ENCODE measurements at regions not wholly inside any gene's neighbourhood (a gene's known extent, or its start where the extent isn't known, plus 50 kb on each side); places are given as distances from the start of the nearest gene placed in this dataset.

GRCh38 chr20:52461582-52461981, 270.0 kb upstream of the ZFP64 start:
- ChIA-PET CTCF (no interaction called here), POLR2A (no interaction called here)

- CTCF ChIA-PET: no interaction called here
- POLR2A ChIA-PET: no interaction called here
These were observed 267.6 kb upstream of the ZFP64 start for GRCh38 chr20:52459150-52459549.

GRCh38 chr20:52457826-52458225, 266.2 kb upstream of the ZFP64 start:
- ChIA-PET CTCF (interaction anchor here (0.6 kb wide), 1 partner anchor 914 kb away, joined by 3 read pairs; no protein-coding TSS in a partner anchor), POLR2A (no interaction called here)

- ChIA-PET POLR2A (no interaction called here), CTCF (no interaction called here)
These were observed 263.1 kb upstream of the ZFP64 start for GRCh38 chr20:52454660-52455059.

- ChIA-PET CTCF (no interaction called here), POLR2A (no interaction called here)
These were observed 257.1 kb upstream of the ZFP64 start for GRCh38 chr20:52448513-52449232.

GRCh38 chr20:52447225-52447551, 255.6 kb upstream of the ZFP64 start:
- ChIA-PET POLR2A (no interaction called here), CTCF (interaction anchor here (0.6 kb wide), 1 partner anchor 220 kb away, joined by 3 read pairs; no protein-coding TSS in a partner anchor)

GRCh38 chr20:52446421-52447224, 255.0 kb upstream of the ZFP64 start:
- CTCF ChIA-PET: interaction anchor here (0.6 kb wide), 1 partner anchor 220 kb away, joined by 3 read pairs; no protein-coding TSS in a partner anchor
- POLR2A ChIA-PET: no interaction called here

- ChIA-PET POLR2A (no interaction called here), CTCF (no interaction called here)
These were observed 252.9 kb upstream of the ZFP64 start for GRCh38 chr20:52444455-52444854.

GRCh38 chr20:52443874-52444273, 252.3 kb upstream of the ZFP64 start:
- POLR2A ChIA-PET: no interaction called here
- CTCF ChIA-PET: no interaction called here

GRCh38 chr20:52441710-52442109, 250.1 kb upstream of the ZFP64 start:
- ChIA-PET POLR2A (no interaction called here), CTCF (no interaction called here)

- ChIA-PET POLR2A (no interaction called here), CTCF (no interaction called here)
These were observed 247.8 kb upstream of the ZFP64 start for GRCh38 chr20:52439375-52439774.

- POLR2A ChIA-PET: no interaction called here
- CTCF ChIA-PET: interaction anchor here (0.8 kb wide), 1 partner anchor 9 kb away, joined by 3 read pairs; no protein-coding TSS in a partner anchor
These were observed 246.9 kb upstream of the ZFP64 start for GRCh38 chr20:52438326-52438963.

- POLR2A ChIA-PET: no interaction called here
- CTCF ChIA-PET: no interaction called here
These were observed 242.9 kb upstream of the ZFP64 start for GRCh38 chr20:52434453-52434852.

GRCh38 chr20:52434041-52434425, 242.5 kb upstream of the ZFP64 start:
- CTCF ChIA-PET: no interaction called here
- POLR2A ChIA-PET: no interaction called here

GRCh38 chr20:52433326-52434040, 241.9 kb upstream of the ZFP64 start:
- CTCF ChIA-PET: no interaction called here
- POLR2A ChIA-PET: no interaction called here

- ChIA-PET CTCF (no interaction called here), POLR2A (interaction anchor here (0.7 kb wide), 1 partner anchor 906 kb away, joined by 3 read pairs; no protein-coding TSS in a partner anchor)
These were observed 241.2 kb upstream of the ZFP64 start for GRCh38 chr20:52432740-52433139.

GRCh38 chr20:52429029-52429428, 237.4 kb upstream of the ZFP64 start:
- CTCF ChIA-PET: interaction anchor here (1.3 kb wide), 1 partner anchor 9 kb away, joined by 3 read pairs; no protein-coding TSS in a partner anchor
- POLR2A ChIA-PET: no interaction called here

- ChIA-PET POLR2A (no interaction called here), CTCF (no interaction called here)
These were observed 236.4 kb upstream of the ZFP64 start for GRCh38 chr20:52427960-52428359.

GRCh38 chr20:52426856-52427255, 235.3 kb upstream of the ZFP64 start:
- ChIA-PET POLR2A (no interaction called here), CTCF (no interaction called here)

GRCh38 chr20:52425701-52426100, 234.1 kb upstream of the ZFP64 start:
- CTCF ChIA-PET: no interaction called here

More at GRCh38 chr20:52425701-52426100, 234.1 kb upstream of the ZFP64 start:
- POLR2A ChIA-PET: no interaction called here

Data from activated CD8-positive, alpha-beta memory T cell treated with anti-CD3 and anti-CD28 coated beads for 36 hours (primary cell).